GM19025 (cell line): ENCODE measurements at regions not wholly inside any gene's neighbourhood (a gene's known extent, or its start where the extent isn't known, plus 50 kb on each side); places are given as distances from the start of the nearest gene placed in this dataset.
"Not testable (repeated sequence)": the region's sequence is repeated elsewhere in the genome, so short reads cannot be mapped to it uniquely, and the experiment has no call there.

ENCODE experiments used
- ATAC-seq: cut with Tn5 transposase; IDR thresholded peaks from one replicate; pipeline ENCODE4 v1.9.1; 2021; ENCODE audit warnings: mild to moderate bottlenecking, low read depth, moderate library complexity; ENCODE audit not compliant: unreplicated experiment

- no peak for ATAC-seq
Observed at GRCh38 chr13:31598990-31599389, 140.3 kb upstream of the RXFP2 start.

- ATAC-seq = no peak
Observed at GRCh38 chr13:31605076-31605860, 134.1 kb upstream of the RXFP2 start.

DNA sequence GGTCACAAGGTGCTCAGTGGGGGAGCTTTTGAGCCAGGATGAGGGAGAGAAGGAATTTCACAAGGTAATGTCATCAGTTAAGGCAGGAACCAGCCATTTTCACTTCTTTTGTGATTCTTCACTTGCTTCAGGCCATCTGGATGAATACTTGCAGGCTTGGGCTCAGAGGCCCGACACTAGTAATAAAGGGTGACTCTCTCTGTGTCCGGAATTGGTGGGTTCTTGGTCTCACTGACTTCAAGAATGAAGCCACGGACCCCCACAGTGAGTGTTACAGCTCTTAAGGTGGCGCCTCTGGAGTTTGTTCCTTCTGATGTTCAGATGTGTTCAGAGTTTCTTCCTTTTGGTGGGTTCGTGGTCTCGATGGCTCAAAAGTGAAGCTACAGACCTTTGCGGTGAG, 131.8 kb upstream of the RXFP2 start:
- ATAC-seq = not testable (repeated sequence)

- ATAC-seq = not testable (repeated sequence)
Observed at GRCh38 chr13:31608780-31609179, 130.5 kb upstream of the RXFP2 start.

DNA sequence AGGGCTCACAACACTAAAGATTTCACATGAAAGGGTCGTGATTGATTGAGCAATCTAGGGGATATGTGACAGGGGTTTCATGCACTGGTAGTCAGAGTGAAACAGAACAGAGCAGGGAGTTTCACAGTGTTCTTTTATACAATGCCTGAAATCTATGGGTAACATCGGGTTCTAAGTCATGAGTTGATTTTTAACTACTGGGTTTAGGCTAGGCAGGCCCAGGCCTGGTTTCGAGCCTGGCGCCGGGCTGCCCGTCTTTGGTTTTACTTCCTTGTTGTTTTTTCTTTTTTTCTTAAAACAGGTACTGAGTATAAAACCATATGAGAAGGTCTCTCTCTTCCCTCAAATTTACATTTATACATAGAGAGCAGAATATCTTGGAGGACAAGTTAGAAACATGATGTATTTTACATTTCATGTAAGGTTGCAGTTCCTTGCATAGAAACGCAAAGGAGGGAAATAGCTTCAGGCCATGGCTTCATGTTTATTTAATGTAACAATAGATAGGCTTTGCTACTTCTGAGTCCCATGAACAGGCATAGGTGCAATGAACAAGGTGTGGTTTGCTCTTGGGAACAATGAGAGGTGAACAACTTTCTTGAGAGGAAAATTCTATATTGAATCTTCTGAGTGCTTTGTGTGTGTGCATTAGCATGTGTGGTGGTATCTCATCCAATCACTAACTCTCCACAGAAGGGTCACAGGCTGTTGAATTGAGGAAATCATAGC, 128.9 kb upstream of the RXFP2 start:
- no peak for ATAC-seq

GRCh38 chr13:31611214-31611613, 128.1 kb upstream of the RXFP2 start:
- no peak for ATAC-seq

DNA sequence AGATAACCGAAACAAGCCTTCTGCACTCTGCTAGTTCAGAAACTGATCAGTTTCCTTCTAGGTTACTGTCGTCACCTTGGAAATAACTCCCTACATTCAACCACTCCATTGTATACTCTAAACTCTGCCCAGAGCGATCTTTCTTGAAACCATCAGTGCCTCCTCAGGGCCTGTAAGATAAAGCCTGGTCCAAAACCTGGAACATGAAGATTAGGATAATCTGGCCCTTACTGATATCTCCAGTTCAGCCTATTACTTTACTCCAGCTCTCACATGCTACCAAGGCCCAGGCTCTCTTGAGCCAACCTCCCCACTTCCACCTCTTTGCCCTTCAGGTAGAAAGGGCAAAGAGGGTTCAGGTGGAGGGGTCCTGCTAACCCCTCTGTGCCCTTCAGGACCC, 125.3 kb upstream of the RXFP2 start:
- no peak for ATAC-seq

GRCh38 chr13:31614704-31615103, 124.6 kb upstream of the RXFP2 start:
- ATAC-seq = no peak

GRCh38 chr13:31625115-31625514, 114.2 kb upstream of the RXFP2 start:
- ATAC-seq = no peak

GRCh38 chr13:31627097-31627845, 112.1 kb upstream of the RXFP2 start:
- ATAC-seq = no peak

- ATAC-seq = no peak
Observed at GRCh38 chr13:31629085-31629780, 110.1 kb upstream of the RXFP2 start.

DNA sequence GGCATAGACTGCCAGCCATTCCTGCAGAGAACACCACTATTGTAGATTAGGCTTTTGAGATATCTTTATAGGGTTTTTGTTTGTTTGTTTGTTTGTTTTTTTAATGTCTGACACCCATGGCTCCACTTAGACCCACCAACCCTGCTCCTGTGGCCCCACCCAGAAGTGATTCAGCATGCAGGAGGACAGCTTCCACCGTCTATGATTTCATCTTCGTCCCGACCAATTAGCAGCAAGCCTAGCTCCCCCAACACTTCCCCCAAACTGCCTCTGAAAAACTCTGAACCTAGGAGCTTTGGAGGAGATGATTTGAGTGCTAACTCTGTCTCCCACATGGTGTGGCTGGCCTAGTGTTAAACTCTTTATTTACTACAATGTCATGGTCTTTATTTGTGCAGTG, 108.3 kb upstream of the RXFP2 start:
- ATAC-seq = no peak

DNA sequence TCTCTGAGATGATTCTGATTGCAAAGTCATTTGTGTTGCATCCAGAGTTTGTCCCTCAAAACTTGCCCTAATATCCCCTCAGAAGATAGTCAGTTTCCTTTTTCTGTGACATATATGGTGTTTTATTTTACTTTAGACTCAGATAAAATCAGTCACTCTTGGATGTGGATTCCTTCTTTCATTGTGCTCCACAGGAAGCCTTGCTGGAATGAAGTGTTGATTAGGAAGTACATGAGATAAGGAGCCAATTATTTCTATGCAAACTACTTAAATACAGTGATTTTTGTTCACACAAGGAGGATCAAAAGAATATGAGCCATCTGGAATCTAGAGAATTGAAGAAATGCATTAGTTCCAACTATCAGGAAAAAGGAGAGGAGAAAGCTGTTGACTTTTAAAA, 107.6 kb upstream of the RXFP2 start:
- no peak for ATAC-seq

GRCh38 chr13:31638577-31638976, 100.7 kb upstream of the RXFP2 start:
- ATAC-seq = no peak

DNA sequence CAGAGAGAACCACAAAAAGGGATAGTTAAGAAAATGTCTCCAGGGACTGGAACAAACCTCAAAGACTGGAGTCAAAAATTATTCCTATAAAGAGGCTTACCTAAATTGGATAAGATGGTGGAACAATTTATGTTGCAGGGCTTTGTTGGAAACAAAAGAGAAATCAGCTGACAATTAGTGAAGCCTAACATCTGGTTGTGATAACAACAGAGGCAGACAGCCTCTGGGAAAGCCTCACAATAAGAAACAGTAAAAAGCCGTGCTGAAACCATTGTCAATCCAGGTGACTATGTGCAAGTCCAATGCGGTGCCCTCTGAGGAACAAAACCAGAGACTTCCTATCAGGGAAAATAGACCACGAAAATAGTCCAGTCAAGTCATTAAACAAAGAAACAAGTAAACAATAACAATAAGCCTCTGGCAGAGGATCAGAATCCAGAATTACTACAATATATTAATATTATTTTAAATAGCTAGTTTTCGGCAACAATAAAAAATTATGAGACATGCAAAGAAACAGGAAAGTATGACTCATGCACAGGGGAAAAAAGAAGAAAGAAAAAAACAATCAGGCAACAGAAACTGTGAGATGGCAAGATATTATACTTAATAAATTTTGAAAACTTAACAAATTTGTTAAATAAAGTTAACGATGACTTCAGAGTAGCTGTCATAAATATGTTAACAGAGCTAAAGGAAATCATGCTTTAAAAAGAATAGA, 99.7 kb upstream of the RXFP2 start:
- no peak for ATAC-seq

DNA sequence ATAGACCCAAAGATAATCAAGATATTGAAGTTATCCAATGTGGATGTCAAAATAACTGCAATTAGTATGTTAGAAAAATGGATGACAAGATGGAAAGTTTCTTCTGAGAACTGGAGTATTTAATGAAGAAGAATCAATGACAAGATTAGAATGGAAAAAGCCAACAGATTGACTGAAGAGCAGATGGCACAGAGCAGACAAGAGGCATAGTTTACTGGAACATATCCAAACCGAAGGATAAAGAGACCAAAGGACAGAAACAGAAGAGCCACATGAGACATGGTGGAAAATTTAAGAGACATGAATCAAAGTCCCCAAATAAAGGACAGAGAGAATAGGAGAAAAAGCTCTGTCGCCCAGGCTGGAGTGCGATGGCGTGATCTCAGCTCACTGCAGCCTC, 89.6 kb upstream of the RXFP2 start:
- no peak for ATAC-seq

DNA sequence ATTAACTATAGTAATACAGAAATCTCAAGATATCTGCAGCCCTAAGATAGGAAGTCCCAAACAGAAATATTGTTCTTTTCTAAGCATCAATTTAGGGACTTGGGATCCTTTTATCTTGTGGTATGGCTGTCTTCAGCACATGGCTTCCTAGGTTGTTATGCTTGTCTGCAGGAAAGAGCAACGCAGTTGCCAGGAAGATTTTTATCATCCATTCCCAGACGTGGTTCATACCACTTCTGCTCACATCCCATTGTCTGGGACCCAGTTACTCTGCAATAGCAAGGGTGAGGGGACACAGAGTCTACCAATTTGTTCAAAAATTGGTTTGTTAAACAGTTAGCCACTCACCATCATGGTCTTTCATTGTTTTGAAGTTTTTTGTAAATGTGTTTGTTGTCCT, 85.6 kb upstream of the RXFP2 start:
- no peak for ATAC-seq

DNA sequence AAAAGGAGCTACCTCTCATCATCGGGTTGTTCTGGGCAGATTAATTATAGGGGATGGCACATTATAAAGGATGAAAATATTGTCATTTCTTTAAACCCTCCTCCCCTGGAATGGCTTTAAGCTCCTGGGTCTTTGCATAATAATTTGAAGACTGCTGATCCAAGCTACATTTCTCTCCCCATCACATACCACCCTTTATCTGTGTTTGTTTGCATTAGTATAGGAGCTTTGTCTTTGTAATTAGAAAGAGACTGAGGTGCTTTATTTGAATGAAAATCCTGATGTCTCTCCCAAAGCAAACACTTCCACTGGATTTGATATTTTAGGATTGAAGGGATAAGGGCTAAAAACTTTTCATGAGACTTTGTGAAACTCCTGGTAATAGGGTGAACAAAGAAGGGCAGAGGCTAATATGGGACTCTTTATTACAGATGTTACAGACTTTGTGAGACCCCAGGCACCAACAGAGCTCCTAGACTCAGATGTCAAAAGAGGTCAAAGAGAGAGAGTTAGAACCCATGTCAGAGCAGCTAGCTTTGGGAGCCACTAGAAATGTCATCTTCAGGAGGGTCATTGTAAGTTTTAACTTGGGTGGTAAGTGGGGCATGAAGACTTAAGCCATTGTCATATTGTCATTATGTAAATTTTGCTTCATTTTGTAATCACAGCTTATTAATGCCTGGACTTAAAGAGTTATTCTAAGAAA, 75.3 kb upstream of the RXFP2 start:
- ATAC-seq = no peak

DNA sequence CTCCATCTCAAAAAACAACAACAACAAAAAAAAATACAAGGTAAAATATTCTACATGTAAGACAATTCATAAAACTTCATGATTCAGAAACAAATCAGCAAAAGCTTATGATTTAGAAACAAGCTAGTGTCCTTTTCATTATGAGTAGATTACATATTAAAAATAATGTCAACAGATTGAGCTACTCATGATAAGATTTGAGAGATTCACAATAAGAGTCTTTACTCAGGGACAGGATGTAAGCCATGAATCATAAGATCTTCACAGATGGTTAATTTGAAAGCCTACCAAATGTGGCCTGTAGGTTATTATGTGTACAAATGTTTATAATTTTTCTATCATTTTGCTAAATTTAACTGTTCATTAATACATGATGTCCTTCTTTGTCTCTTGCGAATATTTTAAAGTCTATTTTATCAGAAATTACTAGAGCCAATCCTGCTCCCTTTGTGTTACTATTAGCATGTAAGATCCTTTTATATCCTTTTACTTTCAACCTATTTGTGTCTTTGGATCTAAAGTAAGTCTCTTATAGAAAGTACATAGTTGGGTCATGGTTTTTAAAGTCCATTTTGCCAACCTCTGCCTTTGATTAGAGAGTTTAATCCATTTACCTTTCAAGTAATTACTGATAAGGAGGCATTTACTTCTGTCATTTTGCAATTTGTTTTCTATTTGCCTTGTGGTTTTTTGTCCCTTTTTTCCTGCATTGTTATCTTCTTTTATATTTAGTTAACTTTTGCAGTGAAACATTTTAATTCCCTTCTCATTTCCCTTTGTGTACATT, 68.3 kb upstream of the RXFP2 start:
- no peak for ATAC-seq
